HEK293 (cell line): ENCODE measurements at regions not wholly inside any gene's neighbourhood (a gene's known extent, or its start where the extent isn't known, plus 50 kb on each side); places are given as distances from the start of the nearest gene placed in this dataset.

Experiments used
- FEZF1 ChIP-seq: fragments of 450-650 bp; formaldehyde crosslinking; IDR thresholded peaks from 2 replicates; pipeline ENCODE4 v1.5.1; 2016; ENCODE audit warnings: missing biosample characterization, missing genetic modification characterization
- GLI4 ChIP-seq: fragments of 450-650 bp; formaldehyde crosslinking; IDR thresholded peaks from 2 replicates; pipeline ENCODE4 v1.5.1; 2016; ENCODE audit warnings: missing biosample characterization, missing genetic modification characterization
- MZF1 ChIP-seq: fragments of 450-650 bp; formaldehyde crosslinking; IDR thresholded peaks from 2 replicates; pipeline ENCODE4 v1.5.1; 2017; ENCODE audit warnings: missing biosample characterization, missing genetic modification characterization, borderline replicate concordance
- REPIN1 ChIP-seq: fragments of 450-650 bp; formaldehyde crosslinking; IDR thresholded peaks from 2 replicates; pipeline ENCODE4 v1.5.1; 2017; ENCODE audit warnings: missing biosample characterization, missing genetic modification characterization, low read depth
- SCRT2 ChIP-seq: fragments of 450-650 bp; formaldehyde crosslinking; IDR thresholded peaks from 2 replicates; pipeline ENCODE4 v1.5.1; 2016; ENCODE audit warnings: missing biosample characterization, missing genetic modification characterization
- ZBTB1 ChIP-seq: fragments of 450-650 bp; formaldehyde crosslinking; IDR thresholded peaks from 2 replicates; pipeline ENCODE4 v1.5.1; 2016; ENCODE audit warnings: missing biosample characterization, missing genetic modification characterization
- ZNF138 ChIP-seq: fragments of 450-650 bp; formaldehyde crosslinking; IDR thresholded peaks from 2 replicates; pipeline ENCODE4 v1.5.1; 2016; ENCODE audit warnings: missing biosample characterization, missing genetic modification characterization, borderline replicate concordance
- ZNF157 ChIP-seq: fragments of 450-650 bp; formaldehyde crosslinking; IDR thresholded peaks from 2 replicates; pipeline ENCODE4 v1.5.1; 2016; ENCODE audit warnings: missing biosample characterization, missing genetic modification characterization
- ZNF426 ChIP-seq: fragments of 450-650 bp; formaldehyde crosslinking; IDR thresholded peaks from 2 replicates; pipeline ENCODE4 v1.5.1; 2017; ENCODE audit warnings: missing biosample characterization, missing genetic modification characterization, mild to moderate bottlenecking, inconsistent platforms, moderate library complexity
- ZNF48 ChIP-seq: fragments of 450-650 bp; formaldehyde crosslinking; IDR thresholded peaks from 2 replicates; pipeline ENCODE4 v1.5.1; 2016; ENCODE audit warnings: missing biosample characterization, missing genetic modification characterization
- ZNF548 ChIP-seq: fragments of 450-650 bp; formaldehyde crosslinking; IDR thresholded peaks from 2 replicates; pipeline ENCODE4 v1.5.1; 2016; ENCODE audit warnings: missing biosample characterization, missing genetic modification characterization
- ZNF621 ChIP-seq: fragments of 450-650 bp; formaldehyde crosslinking; IDR thresholded peaks from 2 replicates; pipeline ENCODE4 v1.5.1; 2017; ENCODE audit warnings: missing biosample characterization, missing genetic modification characterization
- ZNF76 ChIP-seq: fragments of 450-650 bp; formaldehyde crosslinking; IDR thresholded peaks from 2 replicates; pipeline ENCODE4; 2016; ENCODE audit warnings: low read depth, missing biosample characterization, missing genetic modification characterization, borderline replicate concordance
- ZNF776 ChIP-seq: fragments of 450-650 bp; formaldehyde crosslinking; IDR thresholded peaks from 2 replicates; pipeline ENCODE4 v1.5.0; 2017; ENCODE audit warnings: missing biosample characterization, missing genetic modification characterization, borderline replicate concordance
- ZNF777 ChIP-seq: fragments of 450-650 bp; formaldehyde crosslinking; IDR thresholded peaks from 2 replicates; pipeline ENCODE4 v1.5.1; 2017; ENCODE audit warnings: missing biosample characterization, missing genetic modification characterization, borderline replicate concordance
- ZNF837 ChIP-seq: fragments of 450-650 bp; formaldehyde crosslinking; IDR thresholded peaks from 2 replicates; pipeline ENCODE4 v1.5.1; 2016; ENCODE audit warnings: missing biosample characterization, missing genetic modification characterization
- ZSCAN30 ChIP-seq: fragments of 450-650 bp; IDR thresholded peaks from 2 replicates; pipeline ENCODE4 v1.5.1; 2018; ENCODE audit warnings: missing biosample characterization, mild to moderate bottlenecking, missing genetic modification characterization, moderate library complexity
- ZXDB ChIP-seq: fragments of 450-650 bp; formaldehyde crosslinking; IDR thresholded peaks from 2 replicates; pipeline ENCODE4 v1.5.1; 2016; ENCODE audit warnings: missing biosample characterization, missing genetic modification characterization
- TF ChIP-seq, protein P1 (sequence below): fragments of 450-650 bp; formaldehyde crosslinking; IDR thresholded peaks from 2 replicates; pipeline ENCODE4 v1.5.1; 2016; ENCODE audit warnings: missing biosample characterization, missing genetic modification characterization, low read depth
- TF ChIP-seq, protein P2 (sequence below): fragments of 450-650 bp; formaldehyde crosslinking; IDR thresholded peaks from 2 replicates; pipeline ENCODE4 v1.5.1; 2016; ENCODE audit warnings: missing biosample characterization, missing genetic modification characterization
- TF ChIP-seq, protein P3 (sequence below): fragments of 450-650 bp; formaldehyde crosslinking; IDR thresholded peaks from 2 replicates; pipeline ENCODE4 v1.5.1; 2016; ENCODE audit warnings: missing biosample characterization, missing genetic modification characterization
- TF ChIP-seq, protein P4 (sequence below): fragments of 450-650 bp; formaldehyde crosslinking; IDR thresholded peaks from 2 replicates; pipeline ENCODE4 v1.5.1; 2017; ENCODE audit warnings: missing biosample characterization, mild to moderate bottlenecking, missing genetic modification characterization, moderate library complexity
- TF ChIP-seq, protein P5 (sequence below): fragments of 450-650 bp; formaldehyde crosslinking; IDR thresholded peaks from 2 replicates; pipeline ENCODE4 v1.5.1; 2016; ENCODE audit warnings: missing biosample characterization, missing genetic modification characterization
- TF ChIP-seq, protein P6 (sequence below): fragments of 450-650 bp; formaldehyde crosslinking; IDR thresholded peaks from 2 replicates; pipeline ENCODE4 v1.5.1; 2017; ENCODE audit warnings: missing biosample characterization, missing genetic modification characterization
- TF ChIP-seq, protein P7 (sequence below): fragments of 450-650 bp; IDR thresholded peaks from 2 replicates; pipeline ENCODE4 v1.5.1; 2018; ENCODE audit warnings: missing biosample characterization, mild to moderate bottlenecking, missing genetic modification characterization

DNA sequence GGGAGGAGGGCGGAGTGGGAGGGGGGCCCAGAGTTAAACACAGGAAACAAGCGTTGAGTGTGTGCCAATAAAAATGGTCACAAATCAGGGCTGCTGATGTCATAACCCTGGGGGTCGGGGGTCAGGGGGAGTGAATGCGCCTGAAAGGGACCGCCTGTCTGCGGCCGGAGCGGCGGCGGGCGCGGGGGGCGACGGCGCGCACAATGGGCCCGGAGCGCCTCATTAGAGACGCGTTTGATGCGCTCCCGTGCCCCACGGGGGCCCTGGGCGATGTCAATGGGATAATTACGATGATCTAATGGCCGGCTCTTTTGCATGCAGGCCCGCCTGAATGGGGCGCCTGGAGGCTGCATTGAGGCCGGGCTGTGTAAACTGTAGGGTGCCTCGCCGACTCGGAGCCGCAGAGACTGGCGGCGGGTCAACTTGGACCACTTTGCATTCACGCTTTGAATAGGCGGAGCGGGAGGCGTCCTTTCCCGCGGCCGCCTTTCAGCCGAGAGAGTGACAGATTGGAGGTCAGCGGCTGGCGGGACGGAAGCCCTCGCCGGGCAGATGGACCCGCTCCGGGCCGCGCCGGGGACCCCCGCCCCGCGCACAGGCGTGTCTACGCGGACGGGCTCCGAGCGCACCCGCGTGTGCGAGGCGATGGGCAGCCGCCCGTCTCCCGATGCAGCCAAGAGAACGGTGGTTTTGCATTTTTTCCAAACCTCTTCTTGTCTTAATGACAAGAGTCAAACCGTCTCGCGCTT is 296.1 kb downstream of the TFAP2C start (continued):
- TF ChIP-seq, protein P1, sequence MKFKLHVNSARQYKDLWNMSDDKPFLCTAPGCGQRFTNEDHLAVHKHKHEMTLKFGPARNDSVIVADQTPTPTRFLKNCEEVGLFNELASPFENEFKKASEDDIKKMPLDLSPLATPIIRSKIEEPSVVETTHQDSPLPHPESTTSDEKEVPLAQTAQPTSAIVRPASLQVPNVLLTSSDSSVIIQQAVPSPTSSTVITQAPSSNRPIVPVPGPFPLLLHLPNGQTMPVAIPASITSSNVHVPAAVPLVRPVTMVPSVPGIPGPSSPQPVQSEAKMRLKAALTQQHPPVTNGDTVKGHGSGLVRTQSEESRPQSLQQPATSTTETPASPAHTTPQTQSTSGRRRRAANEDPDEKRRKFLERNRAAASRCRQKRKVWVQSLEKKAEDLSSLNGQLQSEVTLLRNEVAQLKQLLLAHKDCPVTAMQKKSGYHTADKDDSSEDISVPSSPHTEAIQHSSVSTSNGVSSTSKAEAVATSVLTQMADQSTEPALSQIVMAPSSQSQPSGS (tag by site-specific recombination) = peak; percentile 56; the same call in 1 of the 2 replicates
- TF ChIP-seq ZNF548 (tag by site-specific recombination) = no peak
- TF ChIP-seq FEZF1 (tag by site-specific recombination) = peak; percentile 64
- no peak for TF ChIP-seq REPIN1
- TF ChIP-seq, protein P2, sequence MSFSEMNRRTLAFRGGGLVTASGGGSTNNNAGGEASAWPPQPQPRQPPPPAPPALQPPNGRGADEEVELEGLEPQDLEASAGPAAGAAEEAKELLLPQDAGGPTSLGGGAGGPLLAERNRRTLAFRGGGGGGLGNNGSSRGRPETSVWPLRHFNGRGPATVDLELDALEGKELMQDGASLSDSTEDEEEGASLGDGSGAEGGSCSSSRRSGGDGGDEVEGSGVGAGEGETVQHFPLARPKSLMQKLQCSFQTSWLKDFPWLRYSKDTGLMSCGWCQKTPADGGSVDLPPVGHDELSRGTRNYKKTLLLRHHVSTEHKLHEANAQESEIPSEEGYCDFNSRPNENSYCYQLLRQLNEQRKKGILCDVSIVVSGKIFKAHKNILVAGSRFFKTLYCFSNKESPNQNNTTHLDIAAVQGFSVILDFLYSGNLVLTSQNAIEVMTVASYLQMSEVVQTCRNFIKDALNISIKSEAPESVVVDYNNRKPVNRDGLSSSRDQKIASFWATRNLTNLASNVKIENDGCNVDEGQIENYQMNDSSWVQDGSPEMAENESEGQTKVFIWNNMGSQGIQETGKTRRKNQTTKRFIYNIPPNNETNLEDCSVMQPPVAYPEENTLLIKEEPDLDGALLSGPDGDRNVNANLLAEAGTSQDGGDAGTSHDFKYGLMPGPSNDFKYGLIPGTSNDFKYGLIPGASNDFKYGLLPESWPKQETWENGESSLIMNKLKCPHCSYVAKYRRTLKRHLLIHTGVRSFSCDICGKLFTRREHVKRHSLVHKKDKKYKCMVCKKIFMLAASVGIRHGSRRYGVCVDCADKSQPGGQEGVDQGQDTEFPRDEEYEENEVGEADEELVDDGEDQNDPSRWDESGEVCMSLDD = peak; percentile 34; the same call in 1 of the 2 replicates
- no peak for TF ChIP-seq SCRT2 (tag by site-specific recombination)
- no peak for TF ChIP-seq ZNF837 (tag by site-specific recombination)
- TF ChIP-seq ZNF76 (tag by site-specific recombination) = no peak
- TF ChIP-seq, protein P3, sequence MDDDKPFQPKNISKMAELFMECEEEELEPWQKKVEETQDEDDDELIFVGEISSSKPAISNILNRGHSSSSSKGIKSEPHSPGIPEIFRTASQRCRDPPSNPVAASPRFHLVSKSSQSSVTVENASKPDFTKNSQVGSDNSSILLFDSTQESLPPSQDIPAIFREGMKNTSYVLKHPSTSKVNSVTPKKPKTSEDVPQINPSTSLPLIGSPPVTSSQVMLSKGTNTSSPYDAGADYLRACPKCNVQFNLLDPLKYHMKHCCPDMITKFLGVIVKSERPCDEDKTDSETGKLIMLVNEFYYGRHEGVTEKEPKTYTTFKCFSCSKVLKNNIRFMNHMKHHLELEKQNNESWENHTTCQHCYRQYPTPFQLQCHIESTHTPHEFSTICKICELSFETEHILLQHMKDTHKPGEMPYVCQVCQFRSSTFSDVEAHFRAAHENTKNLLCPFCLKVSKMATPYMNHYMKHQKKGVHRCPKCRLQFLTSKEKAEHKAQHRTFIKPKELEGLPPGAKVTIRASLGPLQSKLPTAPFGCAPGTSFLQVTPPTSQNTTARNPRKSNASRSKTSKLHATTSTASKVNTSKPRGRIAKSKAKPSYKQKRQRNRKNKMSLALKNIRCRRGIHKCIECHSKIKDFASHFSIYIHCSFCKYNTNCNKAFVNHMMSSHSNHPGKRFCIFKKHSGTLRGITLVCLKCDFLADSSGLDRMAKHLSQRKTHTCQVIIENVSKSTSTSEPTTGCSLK (tag by site-specific recombination) = no peak
- TF ChIP-seq, protein P4, sequence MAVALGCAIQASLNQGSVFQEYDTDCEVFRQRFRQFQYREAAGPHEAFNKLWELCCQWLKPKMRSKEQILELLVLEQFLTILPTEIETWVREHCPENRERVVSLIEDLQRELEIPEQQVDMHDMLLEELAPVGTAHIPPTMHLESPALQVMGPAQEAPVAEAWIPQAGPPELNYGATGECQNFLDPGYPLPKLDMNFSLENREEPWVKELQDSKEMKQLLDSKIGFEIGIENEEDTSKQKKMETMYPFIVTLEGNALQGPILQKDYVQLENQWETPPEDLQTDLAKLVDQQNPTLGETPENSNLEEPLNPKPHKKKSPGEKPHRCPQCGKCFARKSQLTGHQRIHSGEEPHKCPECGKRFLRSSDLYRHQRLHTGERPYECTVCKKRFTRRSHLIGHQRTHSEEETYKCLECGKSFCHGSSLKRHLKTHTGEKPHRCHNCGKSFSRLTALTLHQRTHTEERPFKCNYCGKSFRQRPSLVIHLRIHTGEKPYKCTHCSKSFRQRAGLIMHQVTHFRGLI (tag by site-specific recombination) = no peak
- TF ChIP-seq ZBTB1 = peak; percentile 39; the same call in 1 of the 2 replicates
- TF ChIP-seq, protein P5, sequence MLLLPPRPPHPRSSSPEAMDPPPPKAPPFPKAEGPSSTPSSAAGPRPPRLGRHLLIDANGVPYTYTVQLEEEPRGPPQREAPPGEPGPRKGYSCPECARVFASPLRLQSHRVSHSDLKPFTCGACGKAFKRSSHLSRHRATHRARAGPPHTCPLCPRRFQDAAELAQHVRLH (tag by site-specific recombination) = no peak
- TF ChIP-seq ZXDB (tag by site-specific recombination) = no peak; the same call in 1 of the 2 replicates
- TF ChIP-seq, protein P6, sequence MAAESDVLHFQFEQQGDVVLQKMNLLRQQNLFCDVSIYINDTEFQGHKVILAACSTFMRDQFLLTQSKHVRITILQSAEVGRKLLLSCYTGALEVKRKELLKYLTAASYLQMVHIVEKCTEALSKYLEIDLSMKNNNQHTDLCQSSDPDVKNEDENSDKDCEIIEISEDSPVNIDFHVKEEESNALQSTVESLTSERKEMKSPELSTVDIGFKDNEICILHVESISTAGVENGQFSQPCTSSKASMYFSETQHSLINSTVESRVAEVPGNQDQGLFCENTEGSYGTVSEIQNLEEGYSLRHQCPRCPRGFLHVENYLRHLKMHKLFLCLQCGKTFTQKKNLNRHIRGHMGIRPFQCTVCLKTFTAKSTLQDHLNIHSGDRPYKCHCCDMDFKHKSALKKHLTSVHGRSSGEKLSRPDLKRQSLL (tag by site-specific recombination) = no peak
- TF ChIP-seq ZNF621 (tag by site-specific recombination) = no peak
- TF ChIP-seq, protein P7, sequence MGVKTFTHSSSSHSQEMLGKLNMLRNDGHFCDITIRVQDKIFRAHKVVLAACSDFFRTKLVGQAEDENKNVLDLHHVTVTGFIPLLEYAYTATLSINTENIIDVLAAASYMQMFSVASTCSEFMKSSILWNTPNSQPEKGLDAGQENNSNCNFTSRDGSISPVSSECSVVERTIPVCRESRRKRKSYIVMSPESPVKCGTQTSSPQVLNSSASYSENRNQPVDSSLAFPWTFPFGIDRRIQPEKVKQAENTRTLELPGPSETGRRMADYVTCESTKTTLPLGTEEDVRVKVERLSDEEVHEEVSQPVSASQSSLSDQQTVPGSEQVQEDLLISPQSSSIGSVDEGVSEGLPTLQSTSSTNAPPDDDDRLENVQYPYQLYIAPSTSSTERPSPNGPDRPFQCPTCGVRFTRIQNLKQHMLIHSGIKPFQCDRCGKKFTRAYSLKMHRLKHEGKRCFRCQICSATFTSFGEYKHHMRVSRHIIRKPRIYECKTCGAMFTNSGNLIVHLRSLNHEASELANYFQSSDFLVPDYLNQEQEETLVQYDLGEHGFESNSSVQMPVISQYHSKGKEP (tag by site-specific recombination) = 0 out of 2 replicates have a peak, but pooled peaks have one; percentile 13
- no peak for TF ChIP-seq ZNF426 (tag by site-specific recombination)
- no peak for TF ChIP-seq MZF1 (tag by site-specific recombination)
- no peak for TF ChIP-seq ZNF777 (tag by site-specific recombination)
- no peak for TF ChIP-seq ZNF138
- TF ChIP-seq ZNF48 (tag by site-specific recombination) = no peak
- no peak for TF ChIP-seq ZSCAN30 (tag by site-specific recombination)
- no peak for TF ChIP-seq ZNF157
- TF ChIP-seq ZNF776 (tag by site-specific recombination) = no peak
- TF ChIP-seq GLI4 (tag by site-specific recombination) = no peak
